Ecto neural progenitor cell (in vitro differentiated cells): ENCODE measurements at regions not wholly inside any gene's neighbourhood (a gene's known extent, or its start where the extent isn't known, plus 50 kb on each side); places are given as distances from the start of the nearest gene placed in this dataset.

ENCODE experiments used
- DNase-seq: peaks from one replicate; pipeline ENCODE4 v3.0.0-alpha.2; 2018; ENCODE audit warnings: low spot score

GRCh38 chr3:162328649-162329048 lies 832.0 kb downstream of the OTOL1 start:
- no peak for DNase-seq

DNA sequence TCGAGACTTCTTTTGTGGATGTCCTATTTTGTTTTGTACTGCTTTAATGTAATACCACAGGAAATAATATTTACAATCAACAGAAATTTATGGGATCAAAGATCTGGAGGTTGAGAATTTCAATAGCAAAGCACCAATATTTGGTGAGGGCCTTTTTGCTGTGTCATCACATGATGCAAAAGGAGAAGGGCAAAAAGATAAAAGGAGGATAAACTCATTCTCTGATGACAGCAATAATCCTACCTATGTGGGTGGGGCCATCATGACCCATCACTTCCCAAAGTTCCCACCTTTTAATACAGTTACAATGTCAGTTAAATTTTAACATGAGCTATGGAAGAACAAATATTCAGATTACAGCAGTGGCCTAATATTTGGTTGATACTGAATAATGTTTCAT lies 832.9 kb downstream of the OTOL1 start:
- no peak for DNase-seq

DNA sequence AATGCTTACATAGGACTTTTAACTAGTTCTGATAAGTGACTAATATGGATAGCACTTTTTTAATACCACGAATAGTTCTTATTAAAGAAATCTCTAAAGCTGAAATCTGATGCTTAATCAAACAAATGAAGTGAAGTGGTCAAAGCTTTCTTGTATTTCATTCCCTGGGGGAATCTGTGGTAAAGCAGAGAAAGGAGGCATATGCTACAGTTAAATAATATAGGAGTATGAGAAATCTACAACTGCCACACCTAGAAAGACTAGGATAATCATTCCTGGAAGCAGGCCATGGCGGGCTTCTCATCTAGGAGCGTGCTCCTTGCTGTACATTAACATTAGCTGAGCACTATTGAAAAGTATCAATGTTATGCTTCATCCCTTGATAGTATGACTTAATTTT lies 835.7 kb downstream of the OTOL1 start:
- no peak for DNase-seq

- no peak for DNase-seq
These were observed 837.9 kb downstream of the OTOL1 start for GRCh38 chr3:162334537-162334936.

DNA sequence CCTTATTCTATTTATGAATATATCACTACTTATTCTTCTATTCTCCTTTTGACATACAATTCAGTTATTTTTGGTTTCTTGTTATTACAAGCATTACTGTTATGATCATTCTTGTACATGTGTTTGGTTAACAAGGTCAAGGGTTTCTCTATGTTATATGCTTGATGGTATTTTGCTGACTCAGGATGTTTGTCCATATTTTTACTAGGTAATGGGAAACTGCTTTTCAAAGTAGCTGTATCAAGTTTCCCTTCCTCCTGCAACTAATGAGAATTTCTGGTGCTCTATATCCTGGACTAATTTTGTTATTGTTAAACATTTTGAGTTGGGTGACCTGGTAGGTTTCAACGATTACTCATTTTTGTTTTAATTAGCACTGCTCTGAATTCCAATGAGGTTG lies 841.0 kb downstream of the OTOL1 start:
- no peak for DNase-seq

DNA sequence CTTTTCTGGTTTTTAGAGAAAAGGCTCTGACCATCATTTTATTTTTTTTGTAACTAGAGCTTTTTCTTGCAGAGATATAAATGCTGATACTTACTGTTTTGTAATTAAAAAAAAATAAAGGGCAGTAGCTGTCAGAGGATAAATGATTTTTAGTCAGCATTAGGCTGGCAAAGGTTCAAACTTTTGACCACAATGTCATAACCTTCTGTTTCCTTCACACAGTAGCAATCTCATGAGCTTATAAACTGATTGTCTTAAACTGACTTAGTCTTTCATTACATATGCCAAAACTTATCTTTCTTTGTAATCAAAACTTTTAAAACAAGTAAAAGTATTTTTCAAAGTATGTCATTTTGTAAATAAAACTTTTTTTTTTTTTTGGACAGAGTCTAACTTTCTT lies 841.9 kb downstream of the OTOL1 start:
- DNase-seq, result no peak

GRCh38 chr3:162348912-162349311 lies 852.3 kb downstream of the OTOL1 start:
- DNase-seq, result no peak

DNA sequence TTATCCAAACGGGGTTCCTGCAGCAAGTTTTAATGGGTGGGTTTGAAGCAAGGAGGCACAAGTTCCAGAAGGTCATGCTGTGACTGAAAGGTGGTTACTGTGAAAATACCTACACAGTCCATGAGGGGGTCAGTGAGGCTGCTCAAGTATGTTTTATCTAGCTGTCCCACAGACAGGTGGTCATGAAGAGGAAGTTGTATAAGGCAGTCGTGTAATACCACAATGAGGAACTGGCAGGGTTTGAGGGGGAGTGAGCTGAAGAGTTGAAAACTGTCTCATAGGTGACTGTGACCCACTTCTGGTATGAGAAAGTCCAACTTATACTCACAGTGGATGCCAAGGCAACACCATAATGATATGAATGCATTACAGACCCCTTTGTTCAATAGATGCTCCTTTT lies 856.8 kb downstream of the OTOL1 start:
- DNase-seq, result no peak

- no peak for DNase-seq
These were observed 857.7 kb downstream of the OTOL1 start for GRCh38 chr3:162354356-162354755.

DNA sequence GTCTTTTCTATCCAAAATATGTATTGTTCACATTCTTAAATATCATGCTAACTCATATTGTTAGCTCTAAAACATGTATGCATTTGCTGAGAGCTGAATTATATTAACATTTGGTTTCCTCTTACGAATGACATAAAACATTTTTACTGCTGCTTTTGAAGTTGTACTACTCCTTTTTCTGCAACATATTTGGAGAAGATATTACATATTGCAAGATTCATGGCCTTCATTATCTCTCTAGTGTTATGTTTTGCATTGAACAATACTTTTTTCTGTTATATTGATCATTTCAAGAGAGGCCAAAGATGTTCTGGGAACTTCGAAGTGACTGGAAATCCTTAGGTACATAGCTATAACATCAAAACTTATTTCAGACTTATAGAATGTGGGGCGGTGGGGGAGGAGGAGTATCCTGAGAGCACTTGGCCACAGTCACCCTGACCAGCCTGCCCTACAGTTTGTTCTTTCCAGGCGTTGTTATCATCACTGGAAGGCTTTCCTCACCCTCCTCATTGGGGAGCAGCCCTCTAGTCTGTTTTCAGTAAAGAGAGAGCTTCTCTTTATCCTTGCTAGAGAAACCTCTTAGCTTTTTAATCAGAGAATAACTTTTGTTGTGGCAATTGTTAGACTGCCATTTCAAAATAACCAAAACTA lies 868.6 kb downstream of the OTOL1 start:
- DNase-seq, result no peak

GRCh38 chr3:162366166-162366766 lies 869.7 kb downstream of the OTOL1 start:
- DNase-seq, result no peak

GRCh38 chr3:162367429-162368260 lies 871.0 kb downstream of the OTOL1 start:
- DNase-seq, result no peak

DNA sequence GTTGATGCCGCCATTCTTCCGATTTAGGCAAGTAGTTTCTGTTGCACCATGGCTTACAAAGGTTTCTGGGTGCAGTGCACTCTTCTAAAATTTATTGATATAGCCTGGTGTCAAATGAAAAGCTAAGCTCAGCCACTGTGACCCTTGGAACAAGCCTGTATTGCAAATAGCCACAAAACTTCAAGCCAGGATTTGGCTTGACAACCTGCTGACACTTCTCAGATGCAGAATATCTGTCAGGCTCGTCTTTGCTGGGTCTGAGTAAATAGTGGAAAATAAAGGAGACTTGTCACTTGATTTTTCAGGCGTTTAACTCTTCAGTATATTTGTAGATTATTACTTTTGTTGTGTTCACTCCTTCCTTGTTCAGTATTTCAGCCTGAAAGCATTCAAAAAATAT lies 871.8 kb downstream of the OTOL1 start:
- DNase-seq, result no peak

- no peak for DNase-seq
These were observed 872.7 kb downstream of the OTOL1 start for GRCh38 chr3:162369306-162369705.

- no peak for DNase-seq
These were observed 873.5 kb downstream of the OTOL1 start for GRCh38 chr3:162370141-162370540.

DNA sequence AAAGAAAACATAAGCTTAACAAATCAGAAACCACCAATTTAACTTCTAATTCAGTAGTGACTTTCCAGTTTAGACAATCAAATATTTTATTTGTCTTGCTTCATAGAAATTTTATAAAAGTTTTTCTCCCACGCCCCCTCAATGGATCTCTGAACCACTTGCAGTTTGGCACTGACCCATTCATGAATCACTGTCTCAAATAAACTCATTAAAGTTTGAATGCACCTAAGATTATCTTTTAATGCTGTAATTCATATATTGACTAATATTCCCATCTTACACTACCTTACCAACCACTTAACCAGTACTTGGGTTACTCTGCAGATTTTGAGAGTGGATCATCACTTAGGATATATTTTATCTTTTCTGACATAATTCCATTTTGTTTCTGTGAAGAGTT lies 880.2 kb downstream of the OTOL1 start:
- DNase-seq, result no peak

DNA sequence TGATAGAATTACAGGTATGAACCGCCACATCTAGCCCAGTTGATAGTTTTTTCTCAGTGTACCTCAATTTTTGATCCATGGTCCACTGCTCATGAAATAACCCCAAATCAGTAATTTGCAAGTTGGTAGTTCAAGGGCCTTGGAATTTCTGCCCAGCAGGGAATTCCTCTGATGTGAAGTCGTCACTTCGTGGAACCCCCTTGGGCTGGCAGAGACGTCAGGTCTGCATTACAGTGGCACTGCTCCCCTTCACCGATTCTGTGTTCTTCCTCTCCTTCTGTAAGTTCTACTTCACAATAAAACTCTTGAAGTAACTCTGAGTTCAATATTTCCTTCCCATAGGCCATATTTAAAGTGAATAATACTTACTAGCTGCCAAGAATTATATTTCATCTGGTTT lies 881.0 kb downstream of the OTOL1 start:
- DNase-seq, result no peak

DNA sequence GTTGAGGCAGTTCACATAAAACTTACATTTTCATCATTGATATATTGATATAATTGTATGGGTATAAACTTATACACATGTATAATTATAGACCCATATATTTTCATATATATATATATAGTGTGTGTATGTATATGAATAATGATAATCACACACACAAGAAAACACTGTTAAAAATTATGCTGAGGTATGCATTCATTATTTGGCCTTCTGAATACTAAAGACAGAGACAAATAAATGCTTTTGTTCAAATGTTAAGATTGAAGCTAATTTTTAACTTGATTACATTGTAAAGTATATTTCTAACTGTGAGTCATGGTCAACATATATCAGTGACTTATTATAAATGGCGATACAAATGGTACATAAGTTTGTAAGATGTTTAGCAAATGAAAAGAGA lies 888.8 kb downstream of the OTOL1 start:
- DNase-seq, result no peak

DNA sequence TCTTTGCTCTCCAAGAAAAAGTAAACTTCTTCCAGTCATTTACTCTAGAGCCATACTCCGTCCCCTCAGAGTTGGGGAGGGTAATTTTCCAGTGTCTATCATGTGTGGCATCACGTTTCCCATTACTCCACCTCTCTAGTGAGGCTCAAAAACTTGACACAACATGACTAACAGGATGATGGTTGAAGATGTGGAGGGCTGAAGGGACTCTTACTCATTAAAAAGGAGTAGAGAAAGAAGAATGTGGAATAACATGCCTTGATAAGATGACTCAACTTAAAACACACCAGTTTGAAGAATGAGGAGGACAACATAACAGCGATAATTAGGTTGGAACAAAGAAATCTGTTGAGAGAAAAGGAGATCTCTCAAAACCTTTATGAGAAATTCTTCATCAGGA lies 894.3 kb downstream of the OTOL1 start:
- no peak for DNase-seq

GRCh38 chr3:162391301-162391700 lies 894.7 kb downstream of the OTOL1 start:
- DNase-seq, result no peak

GRCh38 chr3:162395496-162395895 lies 898.9 kb downstream of the OTOL1 start:
- DNase-seq, result no peak

DNA sequence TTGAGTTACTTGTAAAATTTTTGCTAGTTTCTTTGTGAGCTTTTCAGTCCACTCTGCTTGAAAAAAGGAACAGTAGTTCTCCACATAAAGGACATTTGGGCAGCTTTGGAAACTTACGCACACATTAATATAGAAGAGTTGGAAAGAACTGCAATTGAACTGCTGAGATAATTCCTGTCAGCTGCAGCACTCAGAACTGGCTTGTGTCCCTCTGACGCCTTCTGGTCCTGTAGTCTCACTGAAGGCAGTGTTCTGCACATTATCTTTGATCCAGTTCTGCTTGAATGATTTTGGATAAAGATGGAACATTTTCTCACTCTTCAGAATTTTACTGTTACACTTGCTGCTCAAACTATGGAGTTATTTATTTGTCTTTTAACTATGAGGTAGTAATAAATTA lies 901.9 kb downstream of the OTOL1 start:
- DNase-seq, result no peak

- no peak for DNase-seq
These were observed 904.1 kb downstream of the OTOL1 start for GRCh38 chr3:162400697-162401096.
